NCI-H2196 (cell line): ENCODE measurements at regions not wholly inside any gene's neighbourhood (a gene's known extent, or its start where the extent isn't known, plus 50 kb on each side); places are given as distances from the start of the nearest gene placed in this dataset.
"Not testable (repeated sequence)": the region's sequence is repeated elsewhere in the genome, so short reads cannot be mapped to it uniquely, and the experiment has no call there.

Experiments
- DNase-seq: peaks from one replicate; lab custom pipeline; 2025; ENCODE audit not compliant: unreplicated experiment; lab: John Stamatoyannopoulos, UW

GRCh38 chr3:88283242-88283592 is 133.5 kb downstream of the C3orf38 start:
- DNase-seq: no peak

GRCh38 chr3:88291486-88291885 is 141.7 kb downstream of the C3orf38 start:
- DNase-seq: no peak

- DNase-seq: no peak
These were observed 148.4 kb downstream of the C3orf38 start for GRCh38 chr3:88298189-88298588.

GRCh38 chr3:88301273-88301995 is 151.7 kb downstream of the C3orf38 start:
- no peak for DNase-seq

GRCh38 chr3:88301996-88302393 is 152.2 kb downstream of the C3orf38 start:
- no peak for DNase-seq

DNA sequence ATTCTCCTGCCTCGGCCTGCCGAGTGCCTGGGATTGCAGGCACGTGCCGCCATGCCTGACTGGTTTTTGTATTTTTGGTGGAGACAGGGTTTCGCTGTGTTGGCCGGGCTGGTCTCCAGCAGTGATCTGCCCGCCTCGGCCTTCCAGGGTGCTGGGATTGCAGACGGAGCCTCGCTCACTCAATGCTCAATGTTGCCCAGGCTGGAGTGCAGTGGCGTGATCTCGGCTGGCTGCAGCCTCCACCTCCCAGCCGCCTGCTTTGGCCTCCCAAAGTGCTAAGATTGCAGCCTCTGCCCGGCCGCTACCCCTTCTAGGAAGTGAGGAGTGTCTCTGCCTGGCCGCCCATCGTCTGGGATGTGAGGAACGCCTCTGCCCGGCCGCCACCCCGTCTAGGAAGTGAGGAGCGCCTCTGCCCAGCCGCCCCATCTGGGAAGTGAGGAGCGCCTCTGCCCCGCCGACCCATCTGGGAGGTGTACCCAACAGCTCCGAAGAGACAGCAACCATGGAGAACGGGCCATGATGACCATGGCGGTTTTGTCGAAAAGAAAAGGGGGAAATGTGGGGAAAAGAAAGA is 153.7 kb downstream of the C3orf38 start:
- not testable (repeated sequence) for DNase-seq

DNA sequence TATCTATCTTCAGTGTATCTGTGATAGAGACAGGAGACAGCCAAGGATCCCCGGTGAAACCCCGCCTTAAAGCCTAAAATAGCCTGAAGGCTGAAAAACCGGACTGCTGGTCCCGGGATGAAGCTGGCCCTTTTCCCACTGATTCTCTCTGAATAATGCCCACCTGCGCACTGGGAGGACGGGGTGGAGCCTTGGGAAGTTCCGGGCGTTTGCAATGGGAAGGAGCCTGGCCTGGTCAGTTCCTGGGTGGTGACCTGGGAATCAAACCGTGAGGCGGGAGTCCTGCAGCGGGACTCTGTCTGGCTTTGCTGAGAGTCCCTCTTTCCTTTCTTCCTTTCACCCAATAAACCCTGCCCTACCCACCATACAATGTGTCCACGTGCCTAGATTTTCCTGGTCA is 157.9 kb downstream of the C3orf38 start:
- no peak for DNase-seq

GRCh38 chr3:88311826-88312225 is 162.1 kb downstream of the C3orf38 start:
- DNase-seq: no peak

DNA sequence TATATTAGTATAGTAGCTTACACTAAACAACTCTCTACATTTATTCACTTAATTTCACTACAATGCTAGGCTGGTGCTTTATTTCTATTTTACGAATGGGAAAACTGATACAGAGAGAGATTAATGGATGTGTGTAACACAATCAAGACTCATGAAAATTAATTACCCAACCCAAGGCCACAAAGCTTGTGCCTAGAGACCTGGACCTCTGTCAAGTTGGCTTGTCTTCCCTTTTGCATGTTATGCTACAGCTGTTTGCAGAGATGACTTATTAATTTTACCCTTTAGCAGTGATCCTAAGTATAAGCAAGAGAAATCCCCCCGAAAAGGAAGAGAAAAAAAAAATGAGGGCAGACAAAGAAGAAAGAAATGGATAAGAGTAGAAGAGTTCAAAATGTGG is 162.5 kb downstream of the C3orf38 start:
- no peak for DNase-seq

DNA sequence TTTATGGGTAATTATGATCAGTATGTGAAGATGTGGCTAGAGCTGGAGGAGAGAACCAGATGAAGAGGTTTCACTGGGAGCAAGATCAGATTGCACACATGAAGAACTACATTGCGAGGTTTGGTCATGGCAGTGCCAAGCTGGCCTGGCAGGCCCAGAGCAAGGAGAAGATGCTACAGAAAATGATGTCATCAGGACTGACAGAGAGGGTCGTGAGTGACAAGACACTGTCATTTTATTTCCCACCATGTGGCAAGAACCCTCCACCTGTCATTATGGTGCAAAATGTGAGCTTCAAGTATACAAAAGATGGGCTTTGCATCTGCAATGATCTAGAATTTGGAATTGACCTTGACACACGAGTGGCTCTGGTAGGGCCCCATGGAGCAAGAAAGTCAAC is 168.3 kb downstream of the C3orf38 start:
- no peak for DNase-seq

- DNase-seq: no peak
These were observed 171.7 kb downstream of the C3orf38 start for GRCh38 chr3:88321363-88322050.

DNA sequence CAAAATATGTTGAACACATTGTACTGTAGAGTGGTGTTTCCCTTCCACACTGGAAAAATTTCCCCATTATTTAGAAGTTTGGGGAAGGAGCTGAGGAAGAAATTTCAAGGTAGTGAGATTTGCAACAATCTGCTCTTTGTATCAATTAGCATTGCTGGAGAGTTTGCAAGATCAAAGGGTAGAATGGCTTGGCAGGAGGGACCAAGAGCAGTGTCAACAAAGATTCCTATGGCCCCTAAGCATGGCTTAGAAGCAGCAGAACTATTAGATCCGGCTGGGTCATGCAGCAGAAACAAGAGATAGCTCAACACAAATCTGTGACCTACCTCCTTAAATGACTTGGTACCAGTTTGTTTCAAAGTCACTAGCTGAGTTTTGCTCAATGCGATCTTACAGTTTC is 175.0 kb downstream of the C3orf38 start:
- no peak for DNase-seq

DNA sequence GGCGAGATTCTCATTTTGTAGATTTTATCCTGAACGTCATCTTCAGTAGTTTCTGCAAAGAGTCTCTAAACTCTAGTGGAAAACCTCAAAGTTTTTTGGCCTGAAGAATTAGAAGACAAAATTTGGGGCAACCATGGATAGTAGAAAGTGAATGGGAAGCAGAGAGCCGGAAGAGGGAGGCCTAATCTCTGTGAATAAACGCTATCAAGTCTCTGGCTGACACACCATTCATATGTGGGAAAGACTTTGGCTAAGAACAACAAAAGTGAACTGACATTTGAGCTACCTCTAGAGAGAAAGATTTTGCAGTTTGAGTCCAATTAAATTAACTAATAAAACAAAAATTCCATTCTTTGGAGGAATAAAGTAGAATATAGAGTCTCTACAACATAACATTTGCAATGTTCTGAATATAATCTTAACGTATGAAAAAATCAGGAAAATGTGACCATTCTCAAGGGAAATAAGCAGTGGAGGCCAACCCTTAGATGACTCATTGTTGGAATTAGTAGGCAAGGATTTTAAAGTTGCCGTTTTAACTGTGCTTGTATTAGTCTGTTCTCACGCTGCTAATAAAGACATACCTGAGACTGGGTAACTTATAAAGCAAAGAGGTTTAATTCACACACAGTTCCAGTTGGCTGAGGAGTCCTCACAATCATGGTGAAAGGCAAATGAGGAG is 184.6 kb downstream of the C3orf38 start:
- DNase-seq: no peak

- no peak for DNase-seq
These were observed 187.1 kb downstream of the C3orf38 start for GRCh38 chr3:88336894-88337293.

DNA sequence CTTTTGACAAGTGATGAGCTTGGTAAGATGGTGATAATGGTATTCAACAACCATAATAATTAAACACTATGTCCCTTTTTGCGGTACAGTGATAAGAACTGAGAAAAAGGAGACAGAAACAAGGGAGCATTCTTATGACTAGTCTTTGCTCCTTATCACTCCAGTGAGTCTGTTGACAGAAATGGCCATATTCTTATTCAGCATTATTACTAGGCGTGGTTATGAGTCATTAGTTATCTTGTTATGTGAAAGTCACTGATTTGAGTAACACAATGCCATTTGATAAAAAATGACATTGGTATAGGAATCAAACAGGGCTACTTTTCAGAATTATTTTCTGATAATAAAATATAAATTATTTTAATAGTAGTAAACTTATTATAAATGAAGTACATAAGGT is 193.5 kb downstream of the C3orf38 start:
- DNase-seq: no peak

- DNase-seq: no peak
These were observed 196.9 kb downstream of the C3orf38 start for GRCh38 chr3:88346643-88347042.

DNA sequence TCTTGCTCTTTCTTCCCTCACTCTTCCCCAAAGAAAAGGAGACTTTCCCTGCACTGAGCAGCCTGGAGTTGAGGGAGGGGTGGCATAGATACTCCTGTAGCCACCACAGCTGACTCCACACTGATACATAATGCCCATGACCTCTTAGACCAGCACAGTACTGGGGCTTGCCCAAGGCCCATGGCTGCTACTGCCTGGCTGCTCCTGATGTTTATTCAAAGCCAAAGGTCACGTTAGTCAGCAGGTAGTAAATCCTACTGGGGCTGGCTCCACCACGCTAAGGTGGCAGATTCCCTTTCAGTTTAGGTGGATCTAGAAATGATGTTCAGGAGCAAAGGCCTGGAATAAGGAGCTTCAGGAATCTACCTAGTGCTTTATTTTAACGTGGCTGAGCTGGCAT is 212.7 kb downstream of the C3orf38 start:
- no peak for DNase-seq

DNA sequence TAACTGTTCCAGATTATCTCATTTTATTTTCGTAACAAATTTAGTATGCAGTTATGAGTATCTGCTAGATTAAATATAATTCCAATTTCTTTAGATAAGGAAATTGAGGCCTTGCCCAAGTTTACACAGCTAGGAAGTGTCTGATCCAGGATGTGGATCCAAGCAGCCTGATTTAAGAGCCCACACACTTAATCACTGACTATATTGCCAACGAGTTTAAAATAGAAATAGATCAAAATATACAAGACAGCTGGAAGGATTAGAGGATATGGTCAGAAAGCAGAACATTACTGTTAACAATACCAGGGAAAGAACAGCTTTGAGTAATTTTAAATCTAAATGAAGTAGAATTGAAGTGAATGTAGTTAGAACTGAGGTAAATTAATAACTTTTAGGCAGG is 215.2 kb downstream of the C3orf38 start:
- no peak for DNase-seq

- DNase-seq: no peak
These were observed 219.6 kb downstream of the C3orf38 start for GRCh38 chr3:88369337-88369736.

DNA sequence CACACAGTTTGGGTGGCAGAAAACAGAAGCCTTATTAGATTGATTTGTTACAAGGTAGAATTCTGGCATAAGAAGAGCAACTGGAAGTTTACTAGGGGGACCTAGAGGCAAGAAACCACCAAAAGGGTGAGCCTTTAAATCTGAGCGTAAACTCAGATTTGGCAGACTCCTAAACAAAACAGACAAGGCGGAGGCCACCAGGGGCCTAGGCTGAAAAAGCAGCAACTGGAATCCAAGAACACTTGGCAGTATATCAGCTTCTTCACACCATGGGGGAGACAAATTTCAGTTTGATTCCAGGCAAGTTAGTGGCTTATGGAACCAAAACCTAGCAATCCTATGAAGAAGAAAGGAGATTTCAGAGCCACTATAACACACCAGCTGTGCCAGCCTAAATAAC is 220.0 kb downstream of the C3orf38 start:
- DNase-seq: no peak

- no peak for DNase-seq
These were observed 235.3 kb downstream of the C3orf38 start for GRCh38 chr3:88385090-88385489.

DNA sequence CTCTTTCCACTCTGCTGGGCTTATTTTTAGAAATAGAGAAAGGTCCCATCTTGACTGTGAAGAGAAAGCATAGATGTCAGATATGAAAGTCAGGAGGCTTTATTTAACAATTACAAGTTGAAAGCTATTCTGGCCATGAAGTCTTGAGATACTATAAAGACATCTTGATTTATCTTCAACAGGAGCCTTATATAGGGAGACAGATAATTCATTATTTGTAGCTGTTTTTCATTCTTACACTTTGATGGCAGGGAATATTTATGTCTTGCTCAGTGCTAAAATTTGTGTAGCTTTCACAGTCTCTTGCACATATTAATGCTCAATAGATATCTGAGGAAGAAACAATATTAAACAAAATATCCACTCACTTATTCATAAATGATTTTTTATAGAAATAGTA is 248.8 kb downstream of the C3orf38 start:
- DNase-seq: no peak
